ENCODE measurements at regions not wholly inside any gene's neighbourhood (a gene's known extent, or its start where the extent isn't known, plus 50 kb on each side); places are given as distances from the start of the nearest gene placed in this dataset.

- TF ChIP-seq CTCF (IDR thresholded peaks at IDR 0.05; ENCODE audit: unreplicated experiment), result no peak
- no peaks in the 10 kb centered on the region for H3K36me3 Mint-ChIP-seq (ENCODE audit: low read depth, unreplicated experiment)
- peaks cover 12% of the 10 kb centered on the region for H3K27me3 Mint-ChIP-seq (ENCODE audit: unreplicated experiment)
- DNase-seq (ENCODE audit: low spot score), result no peak
- H3K27ac Mint-ChIP-seq (ENCODE audit: unreplicated experiment), result no peak overlapping the region
- no peaks in the 10 kb centered on the region for H3K9me3 Mint-ChIP-seq (ENCODE audit: unreplicated experiment)
- peaks cover 6% of the 10 kb centered on the region for H3K4me1 Mint-ChIP-seq (ENCODE audit: unreplicated experiment)
- H3K4me3 Mint-ChIP-seq (ENCODE audit: unreplicated experiment), result no peak overlapping the region
These were observed 212.4 kb downstream of the FOXD2 start for GRCh38 chr1:47650205-47650604.

DNA sequence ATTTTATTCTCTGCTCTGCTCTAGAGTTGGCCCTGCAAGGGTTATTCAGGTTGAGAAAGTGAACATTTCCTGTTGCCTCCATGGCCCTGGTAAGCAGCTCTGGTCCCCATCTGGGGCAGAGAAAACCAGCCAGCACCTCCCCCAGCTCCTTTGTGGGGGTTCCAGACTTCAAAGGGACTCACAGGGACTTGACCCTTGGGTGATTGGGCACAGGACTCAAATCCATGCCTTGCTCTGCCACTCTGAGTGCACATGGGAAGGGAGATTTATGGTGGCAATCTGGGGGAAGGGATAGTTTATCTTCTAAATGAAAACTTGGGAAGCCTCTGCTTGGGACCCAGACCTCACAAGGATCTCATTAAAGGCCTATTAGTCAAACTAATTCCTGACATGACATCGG, 212.8 kb downstream of the FOXD2 start:
- Mint-ChIP-seq H3K27me3 (ENCODE audit: unreplicated experiment) (peaks cover 9% of the 10 kb centered on the region), H3K9me3 (ENCODE audit: unreplicated experiment) (no peaks in the 10 kb centered on the region), H3K27ac (ENCODE audit: unreplicated experiment) (no peak overlapping the region), H3K36me3 (ENCODE audit: low read depth, unreplicated experiment) (no peaks in the 10 kb centered on the region), H3K4me1 (ENCODE audit: unreplicated experiment) (peaks cover 6% of the 10 kb centered on the region), H3K4me3 (ENCODE audit: unreplicated experiment) (no peak overlapping the region)
- TF ChIP-seq CTCF (IDR thresholded peaks at IDR 0.05; ENCODE audit: unreplicated experiment), result no peak
- no peak for DNase-seq (ENCODE audit: low spot score)

GRCh38 chr1:47651311-47652089, 213.7 kb downstream of the FOXD2 start:
- no peak for DNase-seq (ENCODE audit: low spot score)
- peaks cover 6% of the 10 kb centered on the region for H3K4me1 Mint-ChIP-seq (ENCODE audit: unreplicated experiment)
- H3K27me3 Mint-ChIP-seq (ENCODE audit: unreplicated experiment), result peaks cover 9% of the 10 kb centered on the region
- H3K9me3 Mint-ChIP-seq (ENCODE audit: unreplicated experiment), result no peaks in the 10 kb centered on the region
- H3K27ac Mint-ChIP-seq (ENCODE audit: unreplicated experiment), result peak overlapping the region; percentile 10
- H3K4me3 Mint-ChIP-seq (ENCODE audit: unreplicated experiment), result no peak overlapping the region
- no peak for TF ChIP-seq CTCF (IDR thresholded peaks at IDR 0.05; ENCODE audit: unreplicated experiment)
- H3K36me3 Mint-ChIP-seq (ENCODE audit: low read depth, unreplicated experiment), result no peaks in the 10 kb centered on the region

- peaks cover 6% of the 10 kb centered on the region for H3K27me3 Mint-ChIP-seq (ENCODE audit: unreplicated experiment)
- H3K9me3 Mint-ChIP-seq (ENCODE audit: unreplicated experiment), result no peaks in the 10 kb centered on the region
- TF ChIP-seq CTCF (IDR thresholded peaks at IDR 0.05; ENCODE audit: unreplicated experiment), result no peak
- no peak overlapping the region for H3K4me3 Mint-ChIP-seq (ENCODE audit: unreplicated experiment)
- H3K4me1 Mint-ChIP-seq (ENCODE audit: unreplicated experiment), result peaks cover 6% of the 10 kb centered on the region
- peak overlapping the region; percentile 54 for H3K27ac Mint-ChIP-seq (ENCODE audit: unreplicated experiment)
- H3K36me3 Mint-ChIP-seq (ENCODE audit: low read depth, unreplicated experiment), result no peaks in the 10 kb centered on the region
- DNase-seq (ENCODE audit: low spot score), result no peak
These were observed 217.9 kb downstream of the FOXD2 start for GRCh38 chr1:47655521-47656300.
